Neural cell (in vitro differentiated cells): ENCODE measurements at regions not wholly inside any gene's neighbourhood (a gene's known extent, or its start where the extent isn't known, plus 50 kb on each side); places are given as distances from the start of the nearest gene placed in this dataset.

Experiments used
- H2AFZ ChIP-seq: fragments of 200-600, 300-800 bp; sonication (generic), shearing (Covaris generic); 2 replicates; pipeline ENCODE4 v1.6.0; 2014; ENCODE audit warnings: low read depth, mild to moderate bottlenecking, antibody characterized with exemption, low read length, moderate library complexity
- H3F3A ChIP-seq: fragments of 200-600 bp; shearing (Covaris generic); 2 replicates; pipeline ENCODE4 v1.6.1; 2016; ENCODE audit warnings: mild to moderate bottlenecking, moderate library complexity, mixed read lengths, antibody characterized with exemption, low read length; ENCODE audit not compliant: insufficient read depth, poor library complexity, severe bottlenecking
- H3K27ac ChIP-seq: fragments of 200-600, 300-800 bp; sonication (generic), shearing (Covaris generic); 2 replicates; pipeline ENCODE4 v1.5.1; 2014; ENCODE audit warnings: mild to moderate bottlenecking, low read length, moderate library complexity
- H3K27me3 ChIP-seq: fragments of 300-800, 200-600 bp; sonication (generic), shearing (Covaris generic); 2 replicates; pipeline ENCODE4 v1.6.0; 2014; ENCODE audit warnings: mild to moderate bottlenecking, low read depth, low read length, moderate library complexity; ENCODE audit not compliant: insufficient read depth
- H3K36me3 ChIP-seq: fragments of 300-800, 200-600 bp; sonication (generic), shearing (Covaris generic); 2 replicates; pipeline ENCODE4 v1.5.1; 2014; ENCODE audit warnings: mild to moderate bottlenecking, antibody characterized with exemption, low read length, moderate library complexity; ENCODE audit not compliant: insufficient read depth
- H3K4me2 ChIP-seq: fragments of 300-800, 200-600 bp; sonication (generic), shearing (Covaris generic); 2 replicates; pipeline ENCODE4 v1.6.0; 2014; ENCODE audit warnings: mild to moderate bottlenecking, low read length
- H3K4me3 ChIP-seq: fragments of 300-800, 200-600 bp; sonication (generic), shearing (Covaris generic); 2 replicates; pipeline ENCODE4 v1.5.1; 2014; ENCODE audit warnings: mild to moderate bottlenecking, low read length, moderate library complexity
- H3K79me2 ChIP-seq: fragments of 200-600 bp; shearing (Covaris generic); replicated peaks from 2 replicates; pipeline ENCODE4 v1.6.0; 2014; ENCODE audit warnings: mild to moderate bottlenecking, low read length, moderate library complexity; ENCODE audit not compliant: insufficient read depth
- H3K9ac ChIP-seq: fragments of 300-800, 200-600 bp; sonication (generic), shearing (Covaris generic); 2 replicates; pipeline ENCODE4 v1.6.1; 2016; ENCODE audit warnings: mild to moderate bottlenecking, low read length, mixed read lengths
- H3K9me2 ChIP-seq: fragments of 200-600 bp; shearing (Covaris generic); 2 replicates; pipeline ENCODE4 v1.6.1; 2016; ENCODE audit warnings: mild to moderate bottlenecking, low read length, mixed read lengths; ENCODE audit not compliant: insufficient read depth
- H3K9me3 ChIP-seq: fragments of 200-600, 300-800 bp; sonication (generic), shearing (Covaris generic); 2 replicates; pipeline ENCODE4 v1.6.1; 2016; ENCODE audit warnings: mild to moderate bottlenecking, mixed run types, low read length, moderate library complexity, mixed read lengths
- H4K20me1 ChIP-seq: fragments of 200-600 bp; shearing (Covaris generic); 2 replicates; pipeline ENCODE4 v1.6.1; 2016; ENCODE audit warnings: mild to moderate bottlenecking, mixed run types; ENCODE audit not compliant: insufficient read depth
- CTCF ChIP-seq: fragments of 450-650 bp; IDR thresholded peaks from 2 replicates; pipeline ENCODE4 v1.5.1; 2014; ENCODE audit warnings: antibody characterized with exemption, mild to moderate bottlenecking, moderate library complexity; ENCODE audit not compliant: poor library complexity, severe bottlenecking
- EP300 ChIP-seq: fragments of 450-650 bp; conservative IDR thresholded peaks from 2 replicates; pipeline ENCODE4 v1.6.1; 2014; ENCODE audit warnings: antibody characterized with exemption, mild to moderate bottlenecking, moderate library complexity; ENCODE audit not compliant: poor library complexity, severe bottlenecking
- EZH2 ChIP-seq: fragments of 200-600, 300-800 bp; shearing (Covaris generic), sonication (generic); IDR thresholded peaks from 2 replicates; pipeline ENCODE4 v1.6.1; 2014; ENCODE audit warnings: antibody characterized with exemption, low read length, borderline replicate concordance, mild to moderate bottlenecking; ENCODE audit not compliant: insufficient read depth, poor library complexity, severe bottlenecking
- MXI1 ChIP-seq: fragments of 450-650 bp; conservative IDR thresholded peaks from 2 replicates; pipeline ENCODE4 v1.6.1; 2014; ENCODE audit warnings: antibody characterized with exemption, mild to moderate bottlenecking; ENCODE audit not compliant: poor library complexity, severe bottlenecking
- POLR2AphosphoS5 ChIP-seq: IDR thresholded peaks from 2 replicates; pipeline ENCODE4 v1.6.1; 2012
- RAD21 ChIP-seq: fragments of 450-650 bp; conservative IDR thresholded peaks from 2 replicates; pipeline ENCODE4 v1.6.1; 2014; ENCODE audit warnings: antibody characterized with exemption, mild to moderate bottlenecking, moderate library complexity
- REST ChIP-seq: IDR thresholded peaks from 2 replicates; pipeline ENCODE4 v1.6.1; 2012; ENCODE audit warnings: borderline replicate concordance
- SMC3 ChIP-seq: fragments of 450-650 bp; conservative IDR thresholded peaks from 2 replicates; pipeline ENCODE4 v1.6.1; 2014; ENCODE audit warnings: antibody characterized with exemption, mild to moderate bottlenecking, moderate library complexity; ENCODE audit not compliant: poor library complexity
- TAF1 ChIP-seq: IDR thresholded peaks from 2 replicates; pipeline ENCODE4 v1.6.1; 2012; ENCODE audit warnings: low read depth

- Histone ChIP-seq H4K20me1 (no peaks in the 10 kb centered on the region), H3F3A (no peaks in the 10 kb centered on the region), H2AFZ (no peak overlapping the region), H3K4me2 (no peak overlapping the region), H3K36me3 (no peaks in the 10 kb centered on the region), H3K79me2 (no peaks in the 10 kb centered on the region), H3K9ac (no peak overlapping the region), H3K27ac (no peak overlapping the region), H3K27me3 (no peaks in the 10 kb centered on the region), H3K9me3 (no peaks in the 10 kb centered on the region), H3K9me2 (no peaks in the 10 kb centered on the region), H3K4me3 (no peak overlapping the region)
- TF ChIP-seq REST = no peak
- no peak for TF ChIP-seq CTCF
- TF ChIP-seq MXI1 = no peak
- TF ChIP-seq EZH2 = no peak
- TF ChIP-seq SMC3 = no peak
- TF ChIP-seq EP300 = no peak
Observed at GRCh38 chr3:22795917-22796316, 407.2 kb upstream of the UBE2E2 start.

DNA sequence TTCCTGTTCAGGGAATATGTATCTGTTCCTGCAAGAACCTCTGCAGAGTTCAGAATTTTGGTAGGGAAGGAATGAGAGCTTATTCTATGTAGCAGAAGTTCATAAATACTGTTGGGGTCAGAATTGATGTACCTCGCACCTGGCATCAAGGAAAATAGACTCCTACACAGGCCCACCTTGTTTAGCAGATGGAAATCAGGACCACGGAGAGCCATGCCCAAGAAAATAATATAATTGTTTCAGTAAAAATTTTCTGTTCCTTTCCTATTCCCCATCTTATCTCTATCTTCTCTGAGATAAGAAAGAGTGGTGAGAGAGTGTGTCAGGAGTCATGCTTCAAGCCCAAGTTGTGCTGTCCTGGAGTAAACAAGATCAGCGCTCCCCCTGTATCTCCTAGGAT lies 404.7 kb upstream of the UBE2E2 start:
- no peak overlapping the region for H3K4me2 ChIP-seq
- no peak for TF ChIP-seq EP300
- TF ChIP-seq REST = no peak
- no peak for TF ChIP-seq MXI1
- no peak for TF ChIP-seq RAD21
- TF ChIP-seq TAF1 = no peak
- no peak for TF ChIP-seq POLR2AphosphoS5
- TF ChIP-seq CTCF = no peak
- no peak for TF ChIP-seq SMC3
- no peak for TF ChIP-seq EZH2
- no peaks in the 10 kb centered on the region for H3F3A ChIP-seq
- H3K36me3 ChIP-seq = no peaks in the 10 kb centered on the region
- no peak overlapping the region for H3K27ac ChIP-seq
- H3K27me3 ChIP-seq = no peaks in the 10 kb centered on the region
- no peaks in the 10 kb centered on the region for H3K9me2 ChIP-seq
- no peaks in the 10 kb centered on the region for H4K20me1 ChIP-seq
- no peak overlapping the region for H2AFZ ChIP-seq
- H3K9me3 ChIP-seq = no peaks in the 10 kb centered on the region
- no peaks in the 10 kb centered on the region for H3K79me2 ChIP-seq
- no peak overlapping the region for H3K4me3 ChIP-seq
- no peak overlapping the region for H3K9ac ChIP-seq
